ENCODE measurements at regions not wholly inside any gene's neighbourhood (a gene's known extent, or its start where the extent isn't known, plus 50 kb on each side); places are given as distances from the start of the nearest gene placed in this dataset.

DNA sequence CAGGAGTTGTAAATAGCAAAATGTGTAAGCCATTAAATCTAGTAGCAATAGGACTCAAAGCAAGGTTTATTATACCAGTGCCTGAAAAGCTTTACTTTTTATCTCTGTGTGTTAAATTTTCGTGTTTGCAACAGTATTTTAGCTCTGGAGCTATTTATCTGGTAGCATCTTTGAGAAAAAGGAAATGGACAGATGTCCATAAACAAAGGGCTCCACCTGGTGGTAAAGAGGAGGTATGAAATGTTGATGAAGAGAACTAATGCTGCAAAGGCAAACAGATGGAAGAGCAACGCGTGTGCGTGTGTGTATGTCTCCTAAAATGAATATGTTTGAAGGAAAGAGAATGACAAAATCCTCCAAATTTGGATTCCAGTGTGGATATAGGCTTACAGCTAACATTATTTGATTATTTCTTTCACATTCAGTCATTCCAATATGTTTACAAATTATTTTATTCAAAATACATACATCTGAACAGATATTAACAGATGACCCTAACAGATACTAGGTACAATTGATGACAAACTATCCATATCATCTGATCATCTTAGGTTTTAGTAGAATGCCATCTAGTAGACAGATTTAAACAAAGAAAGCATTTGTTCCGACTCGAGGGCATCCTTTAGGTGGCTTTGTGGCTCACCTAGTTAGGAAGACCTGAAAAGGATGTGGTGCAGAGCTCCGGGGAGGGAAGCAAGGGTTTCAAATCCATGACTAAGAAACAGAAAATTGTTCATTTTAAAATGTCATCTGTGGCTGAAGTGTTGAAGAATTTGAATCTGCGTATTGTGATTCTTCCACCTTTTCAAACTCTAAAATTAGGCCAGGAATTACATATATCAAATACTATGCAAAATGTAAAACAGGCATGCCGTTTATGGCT is 383.3 kb downstream of the MTX2 start:
- H3K27ac ChIP-seq = no peak overlapping the region
- H3K4me1 ChIP-seq (replicated peaks; ENCODE audit: insufficient read depth) = no peaks in the 10 kb centered on the region
- H3F3A ChIP-seq (ENCODE audit: insufficient read depth, low read depth) = no peaks in the 10 kb centered on the region
- no peaks in the 10 kb centered on the region for H3K9me2 ChIP-seq (ENCODE audit: insufficient read depth)
- H2AFZ ChIP-seq = no peak overlapping the region
- H3K27me3 ChIP-seq (ENCODE audit: insufficient read depth, low read depth) = peaks cover 21% of the 10 kb centered on the region; the same call in 1 of the 2 replicates
- H4K20me1 ChIP-seq (ENCODE audit: insufficient read depth) = no peaks in the 10 kb centered on the region
- ChIA-PET POLR2A (ENCODE audit: unreplicated experiment) (no interaction called here), CTCF (interaction anchor here (0.5 to 3.0 kb wide), 20 partner anchors 14 to 1881 kb away, joined by 3 to 16 read pairs (median 4); no protein-coding TSS in a partner anchor)
- H3K4me2 ChIP-seq = no peak overlapping the region
- intact Hi-C loops (cut with micrococcal nuclease; ENCODE audit: unreplicated experiment) = loop anchor here (1.0 to 10.0 kb wide), 9 partner anchors 100 to 1288 kb away; no protein-coding TSS in a partner anchor
- no peaks in the 10 kb centered on the region for H3K36me3 ChIP-seq (ENCODE audit: low read depth)
- H3K9me3 ChIP-seq (ENCODE audit: insufficient read depth, low read depth) = no peaks in the 10 kb centered on the region
- H3K79me2 ChIP-seq (ENCODE audit: low read depth) = no peaks in the 10 kb centered on the region
- DNase-seq = peak; percentile 15 to 45
- TF ChIP-seq EZH2 (IDR thresholded peaks at IDR 0.05; ENCODE audit: low read depth) = no peak
- TF ChIP-seq, protein P1, sequence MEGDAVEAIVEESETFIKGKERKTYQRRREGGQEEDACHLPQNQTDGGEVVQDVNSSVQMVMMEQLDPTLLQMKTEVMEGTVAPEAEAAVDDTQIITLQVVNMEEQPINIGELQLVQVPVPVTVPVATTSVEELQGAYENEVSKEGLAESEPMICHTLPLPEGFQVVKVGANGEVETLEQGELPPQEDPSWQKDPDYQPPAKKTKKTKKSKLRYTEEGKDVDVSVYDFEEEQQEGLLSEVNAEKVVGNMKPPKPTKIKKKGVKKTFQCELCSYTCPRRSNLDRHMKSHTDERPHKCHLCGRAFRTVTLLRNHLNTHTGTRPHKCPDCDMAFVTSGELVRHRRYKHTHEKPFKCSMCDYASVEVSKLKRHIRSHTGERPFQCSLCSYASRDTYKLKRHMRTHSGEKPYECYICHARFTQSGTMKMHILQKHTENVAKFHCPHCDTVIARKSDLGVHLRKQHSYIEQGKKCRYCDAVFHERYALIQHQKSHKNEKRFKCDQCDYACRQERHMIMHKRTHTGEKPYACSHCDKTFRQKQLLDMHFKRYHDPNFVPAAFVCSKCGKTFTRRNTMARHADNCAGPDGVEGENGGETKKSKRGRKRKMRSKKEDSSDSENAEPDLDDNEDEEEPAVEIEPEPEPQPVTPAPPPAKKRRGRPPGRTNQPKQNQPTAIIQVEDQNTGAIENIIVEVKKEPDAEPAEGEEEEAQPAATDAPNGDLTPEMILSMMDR (conservative IDR thresholded peaks at IDR 0.05) = peak; percentile 97
- no peak overlapping the region for H3K4me3 ChIP-seq
- no TSS peak for BruUV-seq (replicated peaks)

DNA sequence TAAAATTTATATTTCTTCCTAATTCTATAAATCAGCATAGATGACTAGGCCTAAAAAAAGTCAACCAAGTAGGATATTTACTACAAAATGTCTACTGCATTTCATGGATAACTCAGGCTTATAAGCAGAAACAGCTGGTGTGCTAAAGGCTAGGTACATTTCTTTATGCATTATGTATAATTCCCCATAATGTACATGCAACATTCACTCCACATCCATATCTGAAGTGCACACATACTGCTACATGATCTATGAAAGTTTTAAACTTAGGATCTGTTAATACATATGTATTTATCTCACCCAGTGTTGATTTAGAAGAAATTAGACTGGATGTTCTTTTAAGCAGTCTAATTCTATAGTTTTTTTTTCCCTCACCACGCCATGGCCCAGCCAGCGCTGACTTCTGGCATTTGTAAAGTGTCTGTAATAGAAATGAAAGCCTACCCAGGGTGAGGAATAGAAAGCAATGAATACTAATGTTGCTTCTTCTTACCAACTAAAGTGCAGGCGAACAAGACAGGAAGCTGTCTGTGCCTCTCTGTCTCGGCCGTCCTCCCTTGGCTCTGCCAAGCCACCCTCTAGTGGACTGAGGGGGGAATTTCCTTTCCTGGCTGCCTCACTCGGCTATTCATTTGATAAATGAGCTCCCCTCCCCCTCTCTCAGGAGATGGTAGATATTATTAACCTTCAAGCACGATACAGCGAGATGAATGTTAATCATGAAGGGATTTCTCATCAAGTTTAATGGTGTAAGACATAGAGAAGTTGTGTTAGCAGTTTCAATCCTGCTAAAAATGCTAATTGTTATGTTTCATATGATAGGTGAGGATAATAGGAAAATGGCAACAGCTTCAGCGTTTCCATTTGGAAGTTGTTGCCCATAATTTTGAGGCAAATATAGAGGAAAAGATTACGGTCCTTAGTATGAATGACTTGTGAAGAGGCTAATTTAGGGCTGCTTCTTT is 384.5 kb downstream of the MTX2 start:
- no peak overlapping the region for H2AFZ ChIP-seq
- H3K9me2 ChIP-seq (ENCODE audit: insufficient read depth) = no peaks in the 10 kb centered on the region
- ChIA-PET POLR2A (ENCODE audit: unreplicated experiment) (interaction anchor here (0.7 to 0.8 kb wide), 2 partner anchors 27 to 155 kb away, joined by 3 to 4 read pairs; no protein-coding TSS in a partner anchor), CTCF (interaction anchor here (0.5 to 1.6 kb wide), 14 partner anchors 11 to 639 kb away, joined by 3 to 15 read pairs (median 4); no protein-coding TSS in a partner anchor)
- H3K27me3 ChIP-seq (ENCODE audit: insufficient read depth, low read depth) = peaks cover 8% of the 10 kb centered on the region; the same call in 1 of the 2 replicates
- intact Hi-C loops (cut with micrococcal nuclease; ENCODE audit: unreplicated experiment) = loop anchor here (2.0 to 10.0 kb wide), 7 partner anchors 101 to 1289 kb away; no protein-coding TSS in a partner anchor
- H3K4me2 ChIP-seq = peak overlapping the region; percentile 34; the same call in 1 of the 2 replicates
- TF ChIP-seq, protein P1 (conservative IDR thresholded peaks at IDR 0.05) = peak; percentile 84
- TF ChIP-seq EZH2 (IDR thresholded peaks at IDR 0.05; ENCODE audit: low read depth) = no peak
- DNase-seq = peak in 1 of 2 experiments; percentile 64
- H3F3A ChIP-seq (ENCODE audit: insufficient read depth, low read depth) = no peaks in the 10 kb centered on the region
- no peaks in the 10 kb centered on the region for H3K36me3 ChIP-seq (ENCODE audit: low read depth)
- no peaks in the 10 kb centered on the region for H3K9me3 ChIP-seq (ENCODE audit: insufficient read depth, low read depth)
- no peak overlapping the region for H3K4me3 ChIP-seq
- H3K79me2 ChIP-seq (ENCODE audit: low read depth) = no peaks in the 10 kb centered on the region
- no peak overlapping the region for H3K27ac ChIP-seq
- no peaks in the 10 kb centered on the region for H3K4me1 ChIP-seq (replicated peaks; ENCODE audit: insufficient read depth)
- no TSS peak for BruUV-seq (replicated peaks)
- H4K20me1 ChIP-seq (ENCODE audit: insufficient read depth) = no peaks in the 10 kb centered on the region

Data from PC-9 (cell line).